ENCODE measurements at regions not wholly inside any gene's neighbourhood (a gene's known extent, or its start where the extent isn't known, plus 50 kb on each side); places are given as distances from the start of the nearest gene placed in this dataset.

GRCh38 chr2:117587310-117587709 lies 227.2 kb upstream of the DDX18 start:
- ATAC-seq (ENCODE audit: low read depth) (no peak), DNase-seq (no peak)
- no peaks in the 10 kb centered on the region for H4K20me1 ChIP-seq (ENCODE audit: insufficient read depth, low read length)
- H4K5ac ChIP-seq (ENCODE audit: low read depth, low read length) = no peak overlapping the region
- H3K27ac ChIP-seq (ENCODE audit: insufficient read depth, low read length) = no peak overlapping the region
- H3K9me1 ChIP-seq (ENCODE audit: insufficient read depth, low read length) = no peaks in the 10 kb centered on the region
- H4K91ac ChIP-seq (ENCODE audit: insufficient read depth, low read depth, low read length) = no peak overlapping the region
- H2BK15ac ChIP-seq (ENCODE audit: low read depth, low read length) = no peak overlapping the region
- H2AK9ac ChIP-seq (replicated peaks; ENCODE audit: low read depth, low read length, poor library complexity) = no peak overlapping the region
- intact Hi-C loops (cut with micrococcal nuclease) (no loop called here), in situ Hi-C loops (cut with MboI; ENCODE audit: low sequenced_read_pairs) (no loop called here), dilution Hi-C loops (cut with HindIII; ENCODE audit: low sequenced_read_pairs, unreplicated experiment) (no loop called here)
- CTCF ChIA-PET = no interaction called here
- H3K23ac ChIP-seq (ENCODE audit: low read depth, low read length) = no peak overlapping the region
- no peaks in the 10 kb centered on the region for H3K36me3 ChIP-seq (ENCODE audit: control insufficient read depth, insufficient read depth, low read length)
- H3K4me1 ChIP-seq (ENCODE audit: control insufficient read depth, insufficient read depth, low read length) = no peaks in the 10 kb centered on the region
- WGBS, 2 experiments (ENCODE audit: extremely low coverage in 2 of 2, insufficient read length in 1 of 2) = no CpG with 5 or more reads among the region's 4 CpGs
- no TSS peak for BruUV-seq (replicated peaks)
- H3K27me3 ChIP-seq (ENCODE audit: control insufficient read depth, insufficient read depth, low read length) = no peaks in the 10 kb centered on the region
- H3K18ac ChIP-seq (ENCODE audit: low read depth, low read length) = no peak overlapping the region
- H3K4ac ChIP-seq (ENCODE audit: low read depth, low read length) = no peak overlapping the region
- POLR2A ChIA-PET (ENCODE audit: unreplicated experiment) = no interaction called here
- TF ChIP-seq MAZ (IDR thresholded peaks at IDR 0.05; ENCODE audit: borderline replicate concordance, low read depth, low read length) (no peak), MAFK (IDR thresholded peaks at IDR 0.05; ENCODE audit: low read depth, low read length) (peak; percentile 61)
- no peak overlapping the region for H2BK120ac ChIP-seq (ENCODE audit: low read depth, low read length)
- H2AFZ ChIP-seq (replicated peaks; ENCODE audit: low read length, poor library complexity) = no peak overlapping the region
- no peak overlapping the region for H2BK5ac ChIP-seq (ENCODE audit: low read depth, low read length, poor library complexity, severe bottlenecking)
- H4K8ac ChIP-seq (ENCODE audit: low read depth in 2 of 2, low read length in 2 of 2) = no peak overlapping the region
- no peak overlapping the region for H3K14ac ChIP-seq (replicated peaks; ENCODE audit: low read depth, low read length)
- 0 out of 2 replicates have a peak, but pooled peaks cover 2% of the 10 kb centered on the region for H3K9me3 ChIP-seq (ENCODE audit: control insufficient read depth, insufficient read depth, low read length)
- H3K4me2 ChIP-seq (ENCODE audit: low read depth, low read length) = no peak overlapping the region
- H2AK5ac ChIP-seq (ENCODE audit: low read depth, low read length) = no peak overlapping the region
- H3K56ac ChIP-seq (ENCODE audit: extremely low read depth, insufficient read depth, low read length) = no peak overlapping the region
- H3K79me1 ChIP-seq (ENCODE audit: low read depth in 1 of 2, low read length in 2 of 2) = no peaks in the 10 kb centered on the region
- no peak overlapping the region for H3K4me3 ChIP-seq (ENCODE audit: insufficient read depth, low read depth, low read length)
- H2BK20ac ChIP-seq (ENCODE audit: low read depth, low read length) = no peak overlapping the region
- H3K9ac ChIP-seq (ENCODE audit: low read depth, low read length) = no peak overlapping the region
